Omental fat pad (tissue), 3 donors: ENCODE measurements at regions not wholly inside any gene's neighbourhood (a gene's known extent, or its start where the extent isn't known, plus 50 kb on each side); places are given as distances from the start of the nearest gene placed in this dataset.
A peak's percentile ranks its signal among the peaks of the same experiment; 100 is the strongest.
"Not testable (repeated sequence)": the region's sequence is repeated elsewhere in the genome, so short reads cannot be mapped to it uniquely, and the experiment has no call there.

ENCODE experiments used
- ATAC-seq: fragments of 150-250 bp; one replicate; pipeline ENCODE4 v1.9.1; 2016; ENCODE audit warnings: mild to moderate bottlenecking, moderate library complexity; ENCODE audit not compliant: low FRiP score
- DNase-seq: peaks from one replicate; pipeline ENCODE4 v3.0.0-alpha.2; 2019; ENCODE audit warnings: low spot score
- TF ChIP-seq, protein P1 (sequence below), 3 donors: fragments of 450-650 bp; IDR thresholded peaks; one replicate each; pipeline ENCODE4 v1.5.1; 2016 to 2017; ENCODE audit warnings: antibody characterized with exemption in 3 of 3, mild to moderate bottlenecking in 3 of 3, moderate library complexity in 2 of 3

DNA sequence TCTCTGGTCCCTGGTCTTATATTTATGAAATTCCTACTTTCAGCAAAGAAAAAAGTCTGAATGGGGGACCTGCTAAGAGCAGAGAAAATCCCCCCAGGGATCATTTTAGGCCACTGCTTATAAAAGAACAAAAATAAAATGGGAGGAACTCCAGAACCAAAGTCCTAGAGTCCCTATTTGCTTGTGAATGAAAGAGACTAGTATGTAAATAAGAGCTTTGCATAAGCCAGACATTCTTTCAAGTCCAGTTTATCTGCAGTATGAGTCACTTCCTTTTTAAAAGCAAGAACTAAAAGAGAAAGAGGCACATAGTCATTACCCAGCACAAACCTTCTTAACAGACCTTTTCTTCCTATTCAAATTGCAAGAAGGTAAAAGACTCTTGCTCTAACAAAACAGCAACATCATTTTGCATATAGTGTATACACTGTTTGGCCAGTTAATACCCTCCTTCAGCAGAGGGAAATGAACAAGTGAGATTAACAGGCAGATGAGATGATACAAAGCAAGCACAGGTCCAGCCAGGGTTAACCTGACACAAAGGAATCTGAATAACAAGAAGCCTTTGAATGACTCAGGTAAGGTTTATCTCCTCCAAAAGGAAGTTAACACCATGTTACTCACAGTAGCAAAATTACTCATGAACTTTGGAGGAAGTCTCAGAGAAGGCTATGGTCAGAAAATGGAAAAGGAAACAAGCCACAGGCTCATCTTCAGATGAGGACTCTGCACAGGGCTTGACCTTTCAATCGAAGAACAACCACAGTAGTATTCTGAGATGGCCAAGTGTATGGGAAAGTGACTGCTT is 87.3 kb downstream of the PHLDA1 start:
- ATAC-seq (peak; percentile 95), DNase-seq (no peak)
- TF ChIP-seq, protein P1, sequence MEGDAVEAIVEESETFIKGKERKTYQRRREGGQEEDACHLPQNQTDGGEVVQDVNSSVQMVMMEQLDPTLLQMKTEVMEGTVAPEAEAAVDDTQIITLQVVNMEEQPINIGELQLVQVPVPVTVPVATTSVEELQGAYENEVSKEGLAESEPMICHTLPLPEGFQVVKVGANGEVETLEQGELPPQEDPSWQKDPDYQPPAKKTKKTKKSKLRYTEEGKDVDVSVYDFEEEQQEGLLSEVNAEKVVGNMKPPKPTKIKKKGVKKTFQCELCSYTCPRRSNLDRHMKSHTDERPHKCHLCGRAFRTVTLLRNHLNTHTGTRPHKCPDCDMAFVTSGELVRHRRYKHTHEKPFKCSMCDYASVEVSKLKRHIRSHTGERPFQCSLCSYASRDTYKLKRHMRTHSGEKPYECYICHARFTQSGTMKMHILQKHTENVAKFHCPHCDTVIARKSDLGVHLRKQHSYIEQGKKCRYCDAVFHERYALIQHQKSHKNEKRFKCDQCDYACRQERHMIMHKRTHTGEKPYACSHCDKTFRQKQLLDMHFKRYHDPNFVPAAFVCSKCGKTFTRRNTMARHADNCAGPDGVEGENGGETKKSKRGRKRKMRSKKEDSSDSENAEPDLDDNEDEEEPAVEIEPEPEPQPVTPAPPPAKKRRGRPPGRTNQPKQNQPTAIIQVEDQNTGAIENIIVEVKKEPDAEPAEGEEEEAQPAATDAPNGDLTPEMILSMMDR (IDR thresholded peaks at IDR 0.05): no peak

DNA sequence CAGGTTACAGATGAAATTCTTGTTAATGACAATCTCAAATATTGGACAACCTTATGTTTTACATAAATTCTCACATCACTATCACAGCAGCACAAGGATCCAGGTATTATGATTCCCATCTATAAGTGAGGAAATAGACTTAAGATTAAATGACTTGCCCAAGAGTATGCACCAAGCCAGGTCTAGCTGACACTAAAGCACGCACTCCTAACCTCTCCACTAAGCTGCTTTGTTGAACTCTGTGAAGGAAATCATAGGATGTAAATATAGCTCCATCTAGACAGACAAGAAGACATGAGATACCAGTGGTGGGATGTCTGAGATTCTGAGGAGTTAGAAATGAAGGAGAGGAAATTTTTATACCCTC is 87.9 kb downstream of the PHLDA1 start:
- DNase-seq (no peak), ATAC-seq (no peak)
- TF ChIP-seq, protein P1 (IDR thresholded peaks at IDR 0.05): no peak

DNA sequence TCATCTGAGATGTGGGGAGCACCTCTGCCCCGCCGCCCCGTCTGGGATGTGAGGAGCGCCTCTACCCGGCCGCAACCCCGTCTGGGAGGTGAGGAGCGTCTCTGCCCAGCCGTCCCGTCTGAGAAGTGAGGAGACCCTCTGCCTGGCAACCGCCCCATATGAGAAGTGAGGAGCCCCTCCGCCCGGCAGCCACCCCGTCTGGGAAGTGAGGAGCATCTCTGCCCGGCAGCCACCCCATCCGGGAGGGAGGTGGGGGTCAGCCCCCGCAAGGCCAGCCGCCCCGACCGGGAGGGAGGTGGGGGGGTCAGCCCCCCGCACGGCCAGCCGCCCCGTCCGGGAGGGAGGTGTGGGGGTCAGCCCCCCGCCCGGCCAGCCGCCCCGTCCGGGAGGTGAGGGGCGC is 89.9 kb downstream of the PHLDA1 start:
- ATAC-seq, DNase-seq: not testable (repeated sequence)

DNA sequence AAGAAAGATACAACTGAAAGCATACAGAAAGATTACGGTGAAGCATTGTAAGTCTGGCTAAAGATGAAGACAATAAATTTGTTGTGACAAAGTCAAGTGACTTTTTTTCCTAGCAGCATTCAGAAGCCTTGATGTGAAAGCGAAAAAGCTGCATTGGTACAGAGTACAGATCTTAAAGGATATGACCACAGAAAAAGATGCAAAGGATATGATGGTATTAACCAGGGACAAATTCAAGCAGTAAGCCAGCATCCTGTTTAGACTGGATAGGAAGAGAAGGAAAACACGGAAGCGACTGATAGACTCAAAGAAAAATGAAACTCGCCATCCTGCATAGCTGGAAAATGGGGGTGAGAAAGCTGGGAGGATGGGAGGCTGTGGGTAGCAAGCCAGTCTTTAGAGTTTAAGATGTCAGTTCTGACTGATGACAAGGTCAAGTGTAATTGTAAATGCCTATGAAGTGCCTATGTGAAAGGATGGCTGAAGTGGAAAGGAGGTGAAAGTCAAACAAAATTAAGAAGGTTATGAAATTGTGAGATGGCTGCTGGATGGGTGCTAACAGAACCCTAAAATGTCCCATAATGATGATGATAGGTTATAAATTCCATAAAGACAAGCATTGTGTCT is 92.4 kb downstream of the PHLDA1 start:
- DNase-seq: no peak
- ATAC-seq: no peak
- TF ChIP-seq, protein P1 (IDR thresholded peaks at IDR 0.05): no peak

DNA sequence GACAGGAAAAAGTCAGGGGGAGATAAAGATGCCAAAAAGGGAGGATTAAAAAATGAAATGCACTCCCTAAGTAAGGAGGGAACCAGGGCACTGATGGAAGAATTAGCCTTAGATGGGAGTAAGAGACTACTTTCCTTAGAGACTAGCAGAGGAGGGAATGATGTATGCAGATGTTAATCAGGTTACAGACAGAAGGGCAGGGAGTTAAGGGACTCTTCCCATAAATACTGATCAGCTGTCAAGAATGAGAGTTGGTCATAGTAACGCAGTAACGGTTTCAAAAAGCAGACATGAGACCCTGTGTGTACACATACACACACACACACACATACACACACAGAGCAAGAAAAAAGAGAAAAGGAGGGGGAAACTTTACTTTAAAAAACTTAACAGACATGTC is 93.4 kb downstream of the PHLDA1 start:
- TF ChIP-seq, protein P1 (IDR thresholded peaks at IDR 0.05): no peak
- peak; percentile 56 for ATAC-seq
- no peak for DNase-seq

DNA sequence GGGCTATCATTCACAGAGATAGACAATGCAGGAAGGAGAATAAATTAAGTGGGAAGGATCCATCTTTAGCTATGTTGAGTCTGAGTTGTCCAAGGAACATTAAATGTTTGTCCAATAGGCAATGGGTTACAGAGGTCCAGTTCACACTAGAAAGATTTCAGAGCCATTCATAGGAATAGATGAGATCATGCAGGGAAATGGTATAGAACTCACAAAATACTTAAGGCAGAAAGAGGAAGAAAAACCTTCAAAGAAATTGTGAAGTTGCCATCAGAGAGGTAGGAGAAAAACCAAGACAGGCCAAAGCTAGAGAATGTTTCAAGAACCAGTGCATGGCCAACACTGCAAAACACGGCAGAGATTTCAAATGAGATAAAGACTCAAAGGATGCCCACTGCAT is 94.1 kb downstream of the PHLDA1 start:
- ATAC-seq (no peak), DNase-seq (no peak)
- TF ChIP-seq, protein P1 (IDR thresholded peaks at IDR 0.05): no peak

DNA sequence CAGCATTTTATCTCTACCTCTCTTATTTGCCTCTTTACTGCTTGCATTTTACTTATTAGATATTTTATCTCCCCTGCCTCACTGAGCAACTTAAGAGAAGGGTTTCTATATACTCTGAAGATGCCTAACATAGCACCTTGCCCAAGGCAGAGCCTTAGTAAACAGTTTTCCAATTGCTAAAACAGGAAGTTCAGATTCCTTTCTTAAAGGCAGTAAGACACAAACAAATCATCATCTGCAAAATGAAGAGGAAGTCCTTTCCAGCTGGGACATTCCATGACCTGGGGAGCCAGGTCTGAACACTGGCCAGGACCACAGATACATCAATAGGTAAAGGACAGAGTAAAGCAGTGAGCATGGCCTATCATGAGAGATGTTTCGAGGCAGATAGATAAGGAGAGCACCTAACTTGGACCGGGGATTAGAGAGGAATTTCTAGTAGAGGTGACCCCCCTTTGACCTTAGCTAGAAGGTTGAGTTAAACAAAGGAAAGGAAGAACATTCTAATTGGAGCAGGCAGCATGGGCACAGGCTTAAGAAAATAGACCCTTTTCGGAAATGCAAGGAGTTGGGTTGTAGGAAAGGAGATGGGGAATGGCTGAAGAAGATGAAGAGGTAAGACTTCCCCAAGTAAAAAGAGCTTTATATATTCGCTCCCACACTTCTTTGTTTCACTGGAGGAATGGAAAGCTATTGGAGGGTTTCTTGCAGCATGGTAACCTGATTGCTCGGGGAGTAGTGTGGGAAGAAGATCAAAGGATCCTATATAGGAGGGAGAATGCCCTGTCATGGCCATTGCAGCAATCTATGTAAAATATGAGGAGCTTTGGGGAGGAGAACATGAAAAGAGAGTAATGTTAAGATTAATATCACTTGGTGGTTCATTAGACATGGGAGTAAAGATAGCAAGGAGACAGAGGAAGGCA is 94.8 kb downstream of the PHLDA1 start:
- DNase-seq: no peak
- TF ChIP-seq, protein P1 (IDR thresholded peaks at IDR 0.05): no peak
- ATAC-seq: no peak
